ENCODE measurements at regions not wholly inside any gene's neighbourhood (a gene's known extent, or its start where the extent isn't known, plus 50 kb on each side); places are given as distances from the start of the nearest gene placed in this dataset.

- Histone ChIP-seq H3K9ac (ENCODE audit: low read length) (no peak overlapping the region), H3K27me3 (ENCODE audit: insufficient read depth, low read depth, low read length) (no peaks in the 10 kb centered on the region)
Observed at GRCh38 chr4:137700751-137701150, 168.5 kb upstream of the PCDH18 start.

GRCh38 chr4:137700072-137700471 lies 167.8 kb upstream of the PCDH18 start:
- Histone ChIP-seq H3K27me3 (ENCODE audit: insufficient read depth, low read depth, low read length) (no peaks in the 10 kb centered on the region), H4K20me1 (ENCODE audit: insufficient read depth) (no peaks in the 10 kb centered on the region), H3K9ac (ENCODE audit: low read length) (no peak overlapping the region)
- TF ChIP-seq EZH2 (IDR thresholded peaks at IDR 0.05; ENCODE audit: borderline replicate concordance, insufficient read depth, low read length, poor library complexity, severe bottlenecking) (no peak), CTCF (IDR thresholded peaks at IDR 0.05; ENCODE audit: poor library complexity, severe bottlenecking) (no peak), POLR2AphosphoS5 (IDR thresholded peaks at IDR 0.05) (no peak), TAF1 (IDR thresholded peaks at IDR 0.05; ENCODE audit: low read depth) (no peak), MXI1 (conservative IDR thresholded peaks at IDR 0.05; ENCODE audit: poor library complexity, severe bottlenecking) (no peak), REST (IDR thresholded peaks at IDR 0.05; ENCODE audit: borderline replicate concordance) (no peak), SMC3 (conservative IDR thresholded peaks at IDR 0.05; ENCODE audit: poor library complexity) (no peak)

More at GRCh38 chr4:137700751-137701150, 168.5 kb upstream of the PCDH18 start:
- H2AFZ ChIP-seq (ENCODE audit: low read depth, low read length), result no peak overlapping the region
- H3K79me2 ChIP-seq (replicated peaks; ENCODE audit: insufficient read depth, low read length), result no peaks in the 10 kb centered on the region
- no peak for TF ChIP-seq REST (IDR thresholded peaks at IDR 0.05; ENCODE audit: borderline replicate concordance)
- no peak for TF ChIP-seq SMC3 (conservative IDR thresholded peaks at IDR 0.05; ENCODE audit: poor library complexity)
- TF ChIP-seq EZH2 (IDR thresholded peaks at IDR 0.05; ENCODE audit: borderline replicate concordance, insufficient read depth, low read length, poor library complexity, severe bottlenecking), result no peak
- no peak for TF ChIP-seq TAF1 (IDR thresholded peaks at IDR 0.05; ENCODE audit: low read depth)
- TF ChIP-seq EP300 (conservative IDR thresholded peaks at IDR 0.05; ENCODE audit: poor library complexity, severe bottlenecking), result no peak
- TF ChIP-seq RAD21 (conservative IDR thresholded peaks at IDR 0.05), result no peak
- TF ChIP-seq MXI1 (conservative IDR thresholded peaks at IDR 0.05; ENCODE audit: poor library complexity, severe bottlenecking), result no peak
- no peak for TF ChIP-seq POLR2AphosphoS5 (IDR thresholded peaks at IDR 0.05)
- no peak for TF ChIP-seq CTCF (IDR thresholded peaks at IDR 0.05; ENCODE audit: poor library complexity, severe bottlenecking)
- no peaks in the 10 kb centered on the region for H3K9me2 ChIP-seq (ENCODE audit: insufficient read depth, low read length)
- no peak overlapping the region for H3K27ac ChIP-seq (ENCODE audit: low read length)
- no peaks in the 10 kb centered on the region for H3K36me3 ChIP-seq (ENCODE audit: insufficient read depth, low read length)
- no peak overlapping the region for H3K4me2 ChIP-seq (ENCODE audit: low read length)
- no peaks in the 10 kb centered on the region for H3F3A ChIP-seq (ENCODE audit: insufficient read depth, low read length, poor library complexity, severe bottlenecking)
- H4K20me1 ChIP-seq (ENCODE audit: insufficient read depth), result no peaks in the 10 kb centered on the region
- H3K4me3 ChIP-seq (ENCODE audit: low read length), result no peak overlapping the region
- no peaks in the 10 kb centered on the region for H3K9me3 ChIP-seq (ENCODE audit: low read length)

More at GRCh38 chr4:137700072-137700471, 167.8 kb upstream of the PCDH18 start:
- Histone ChIP-seq H3K4me3 (ENCODE audit: low read length) (no peak overlapping the region), H3K36me3 (ENCODE audit: insufficient read depth, low read length) (no peaks in the 10 kb centered on the region), H3K79me2 (replicated peaks; ENCODE audit: insufficient read depth, low read length) (no peaks in the 10 kb centered on the region), H3K9me3 (ENCODE audit: low read length) (no peaks in the 10 kb centered on the region), H3K27ac (ENCODE audit: low read length) (no peak overlapping the region), H3K9me2 (ENCODE audit: insufficient read depth, low read length) (no peaks in the 10 kb centered on the region), H2AFZ (ENCODE audit: low read depth, low read length) (no peak overlapping the region), H3F3A (ENCODE audit: insufficient read depth, low read length, poor library complexity, severe bottlenecking) (no peaks in the 10 kb centered on the region), H3K4me2 (ENCODE audit: low read length) (no peak overlapping the region)
